ENCODE measurements at regions not wholly inside any gene's neighbourhood (a gene's known extent, or its start where the extent isn't known, plus 50 kb on each side); places are given as distances from the start of the nearest gene placed in this dataset.

GRCh38 chr11:104408630-104409029, 244.7 kb upstream of the PDGFD start:
- FAIRE-seq, result no peak
- Mint-ChIP-seq H3K27me3 (ENCODE audit: low read depth, unreplicated experiment) (no peaks in the 10 kb centered on the region), H3K9me3 (ENCODE audit: unreplicated experiment) (peaks cover 2% of the 10 kb centered on the region), H3K36me3 (ENCODE audit: low read depth, unreplicated experiment) (no peaks in the 10 kb centered on the region), H3K27ac (ENCODE audit: unreplicated experiment) (no peak overlapping the region), H3K4me3 (ENCODE audit: unreplicated experiment) (no peak overlapping the region), H3K4me1 (ENCODE audit: low read depth, unreplicated experiment) (peaks cover 11% of the 10 kb centered on the region)
- TF ChIP-seq CTCF (IDR thresholded peaks at IDR 0.05; ENCODE audit: insufficient read depth, low read depth, low read length), result no peak
- TF ChIP-seq EZH2 (IDR thresholded peaks at IDR 0.05; ENCODE audit: insufficient read depth, low read length), result no peak
- Histone ChIP-seq H3K27me3 (ENCODE audit: insufficient read depth, low read length) (no peaks in the 10 kb centered on the region), H3K4me3 (ENCODE audit: insufficient read depth, low read depth, low read length) (no peak overlapping the region), H2AFZ (ENCODE audit: low read depth, low read length) (no peak overlapping the region), H3K36me3 (ENCODE audit: insufficient read depth, low read length) (no peaks in the 10 kb centered on the region), H3K27ac (ENCODE audit: low read depth, low read length) (no peak overlapping the region), H3K9me3 (ENCODE audit: insufficient read depth, low read depth, low read length) (no peaks in the 10 kb centered on the region), H3K79me2 (ENCODE audit: insufficient read depth, low read length) (no peaks in the 10 kb centered on the region), H3K4me1 (ENCODE audit: insufficient read depth, low read length) (no peaks in the 10 kb centered on the region), H3K4me2 (ENCODE audit: low read length) (no peak overlapping the region), H3K9ac (ENCODE audit: low read length) (no peak overlapping the region), H4K20me1 (ENCODE audit: insufficient read depth, low read length) (no peaks in the 10 kb centered on the region)
- no peak for DNase-seq (ENCODE audit: low read depth)

GRCh38 chr11:104405277-104405676, 241.3 kb upstream of the PDGFD start:
- Histone ChIP-seq H3K4me3 (ENCODE audit: insufficient read depth, low read depth, low read length) (no peak overlapping the region), H4K20me1 (ENCODE audit: insufficient read depth, low read length) (no peaks in the 10 kb centered on the region), H2AFZ (ENCODE audit: low read depth, low read length) (no peak overlapping the region), H3K9me3 (ENCODE audit: insufficient read depth, low read depth, low read length) (no peaks in the 10 kb centered on the region), H3K79me2 (ENCODE audit: insufficient read depth, low read length) (no peaks in the 10 kb centered on the region), H3K27ac (ENCODE audit: low read depth, low read length) (no peak overlapping the region), H3K9ac (ENCODE audit: low read length) (no peak overlapping the region), H3K36me3 (ENCODE audit: insufficient read depth, low read length) (no peaks in the 10 kb centered on the region), H3K4me2 (ENCODE audit: low read length) (no peak overlapping the region), H3K4me1 (ENCODE audit: insufficient read depth, low read length) (peaks cover 4% of the 10 kb centered on the region), H3K27me3 (ENCODE audit: insufficient read depth, low read length) (no peaks in the 10 kb centered on the region)
- TF ChIP-seq CTCF (IDR thresholded peaks at IDR 0.05; ENCODE audit: insufficient read depth, low read depth, low read length), result no peak
- no peak for TF ChIP-seq EZH2 (IDR thresholded peaks at IDR 0.05; ENCODE audit: insufficient read depth, low read length)
- no peaks in the 10 kb centered on the region for H3K36me3 Mint-ChIP-seq (ENCODE audit: low read depth, unreplicated experiment)
- H3K4me3 Mint-ChIP-seq (ENCODE audit: unreplicated experiment), result no peak overlapping the region
- DNase-seq (ENCODE audit: low read depth) (no peak), FAIRE-seq (no peak)
- H3K27ac Mint-ChIP-seq (ENCODE audit: unreplicated experiment), result peak overlapping the region; percentile 68
- H3K9me3 Mint-ChIP-seq (ENCODE audit: unreplicated experiment), result no peaks in the 10 kb centered on the region
- no peaks in the 10 kb centered on the region for H3K27me3 Mint-ChIP-seq (ENCODE audit: low read depth, unreplicated experiment)
- peaks cover 22% of the 10 kb centered on the region for H3K4me1 Mint-ChIP-seq (ENCODE audit: low read depth, unreplicated experiment)

- no peaks in the 10 kb centered on the region for H3K36me3 ChIP-seq (ENCODE audit: insufficient read depth, low read length)
- no peak overlapping the region for H3K4me2 ChIP-seq (ENCODE audit: low read length)
- TF ChIP-seq CTCF (IDR thresholded peaks at IDR 0.05; ENCODE audit: insufficient read depth, low read depth, low read length), result no peak
- no peak for TF ChIP-seq EZH2 (IDR thresholded peaks at IDR 0.05; ENCODE audit: insufficient read depth, low read length)
These were observed 240.6 kb upstream of the PDGFD start for GRCh38 chr11:104404231-104405175.

More at GRCh38 chr11:104404231-104405175, 240.6 kb upstream of the PDGFD start:
- no peaks in the 10 kb centered on the region for H3K27me3 Mint-ChIP-seq (ENCODE audit: low read depth, unreplicated experiment)
- H3K4me1 ChIP-seq (ENCODE audit: insufficient read depth, low read length), result peaks cover 4% of the 10 kb centered on the region
- peaks cover 22% of the 10 kb centered on the region for H3K4me1 Mint-ChIP-seq (ENCODE audit: low read depth, unreplicated experiment)
- H3K27ac Mint-ChIP-seq (ENCODE audit: unreplicated experiment), result peak overlapping the region; percentile 68
- no peak overlapping the region for H3K4me3 ChIP-seq (ENCODE audit: insufficient read depth, low read depth, low read length)
- H3K27ac ChIP-seq (ENCODE audit: low read depth, low read length), result no peak overlapping the region
- no peaks in the 10 kb centered on the region for H3K9me3 ChIP-seq (ENCODE audit: insufficient read depth, low read depth, low read length)
- H3K27me3 ChIP-seq (ENCODE audit: insufficient read depth, low read length), result no peaks in the 10 kb centered on the region
- FAIRE-seq (no peak), DNase-seq (ENCODE audit: low read depth) (no peak)
- no peak overlapping the region for H3K9ac ChIP-seq (ENCODE audit: low read length)
- no peaks in the 10 kb centered on the region for H3K36me3 Mint-ChIP-seq (ENCODE audit: low read depth, unreplicated experiment)
- no peaks in the 10 kb centered on the region for H3K79me2 ChIP-seq (ENCODE audit: insufficient read depth, low read length)
- H3K9me3 Mint-ChIP-seq (ENCODE audit: unreplicated experiment), result no peaks in the 10 kb centered on the region
- no peaks in the 10 kb centered on the region for H4K20me1 ChIP-seq (ENCODE audit: insufficient read depth, low read length)
- no peak overlapping the region for H3K4me3 Mint-ChIP-seq (ENCODE audit: unreplicated experiment)
- no peak overlapping the region for H2AFZ ChIP-seq (ENCODE audit: low read depth, low read length)
